CD4-positive, alpha-beta T cell (primary cell): ENCODE measurements at regions not wholly inside any gene's neighbourhood (a gene's known extent, or its start where the extent isn't known, plus 50 kb on each side); places are given as distances from the start of the nearest gene placed in this dataset.

ENCODE experiments used
- ATAC-seq: fragments of 200-7000 bp; cut with Tn5 transposase; one replicate; pipeline ENCODE4 v1.10.0; 2022; ENCODE audit warnings: mild to moderate bottlenecking; ENCODE audit not compliant: poor library complexity
- CTCF ChIA-PET: fragments of 350-600 bp; sonication (Branson Sonifier 250); formaldehyde crosslinking; loops from one replicate; lab custom pipeline; 2021; ENCODE audit warnings: antibody characterized with exemption, inconsistent platforms; lab: Charles Lee
- POLR2A ChIA-PET: fragments of 350-600 bp; sonication (Branson Sonifier 250); formaldehyde crosslinking; loops from one replicate; lab custom pipeline; 2021; ENCODE audit warnings: antibody characterized with exemption, inconsistent platforms; lab: Charles Lee
- DNase-seq, 14 experiments: peaks; one replicate each; pipeline ENCODE4 v3.0.0-alpha.2; 2013 to 2020; ENCODE audit warnings: mixed read lengths in 2 of 14
- H3K27ac ChIP-seq, 2 donors: one replicate each; pipeline versions ENCODE4 v1.5.1 to v1.7.0; 2013; ENCODE audit warnings: low read length in 2 of 2, low read depth in 1 of 2, mild to moderate bottlenecking in 1 of 2
- H3K27me3 ChIP-seq, 2 experiments: 1 replicate in 1 of 2; 2 replicates in 1 of 2; pipeline versions ENCODE4 v1.6.1 to v1.7.0; 2013; ENCODE audit warnings: low read length in 2 of 2, control low read depth in 1 of 2, mild to moderate bottlenecking in 1 of 2, moderate library complexity in 1 of 2; ENCODE audit not compliant: insufficient read depth in 2 of 2, control insufficient read depth in 1 of 2
- H3K36me3 ChIP-seq: one replicate; pipeline ENCODE4 v1.6.1; 2013; ENCODE audit warnings: low read length, control low read depth; ENCODE audit not compliant: insufficient read depth
- H3K4me1 ChIP-seq: one replicate; pipeline ENCODE4 v1.6.1; 2013; ENCODE audit warnings: low read length, control low read depth; ENCODE audit not compliant: insufficient read depth
- H3K4me3 ChIP-seq: one replicate; pipeline ENCODE4 v1.5.1; 2013; ENCODE audit warnings: mild to moderate bottlenecking, low read length, moderate library complexity
- H3K9me3 ChIP-seq, 2 experiments: 1 replicate in 1 of 2; 2 replicates in 1 of 2; pipeline versions ENCODE4 v1.6.1 to v1.7.0; 2013; ENCODE audit warnings: low read length in 2 of 2, mild to moderate bottlenecking in 2 of 2, control low read depth in 1 of 2, moderate library complexity in 1 of 2; ENCODE audit not compliant: control insufficient read depth in 1 of 2, insufficient read depth in 1 of 2
- H3K27ac Mint-ChIP-seq: one replicate; pipeline ENCODE4 v1.8.0; 2020; ENCODE audit warnings: mixed read lengths
- H3K27me3 Mint-ChIP-seq: one replicate; pipeline ENCODE4 v1.8.0; 2021; ENCODE audit warnings: mixed read lengths
- H3K36me3 Mint-ChIP-seq: one replicate; pipeline ENCODE4 v1.8.0; 2021; ENCODE audit warnings: low read depth, mixed read lengths
- H3K4me1 Mint-ChIP-seq: one replicate; pipeline ENCODE4 v1.8.0; 2021; ENCODE audit warnings: low read depth, mixed read lengths
- H3K4me3 Mint-ChIP-seq: one replicate; pipeline ENCODE4 v1.8.0; 2020; ENCODE audit warnings: mild to moderate bottlenecking, mixed read lengths
- H3K9me3 Mint-ChIP-seq: one replicate; pipeline ENCODE4 v1.8.0; 2020; ENCODE audit warnings: mixed read lengths
- CTCF ChIP-seq: fragments of 200-600 bp; IDR thresholded peaks from one replicate; pipeline ENCODE4 v1.8.0; 2022; ENCODE audit warnings: antibody characterized with exemption, mild to moderate bottlenecking
- intact Hi-C, 2 experiments: fragments of 100-400 bp; cut with DNase I in 1 of 2; cut with micrococcal nuclease in 1 of 2; formaldehyde crosslinking; loops; one replicate each; pipeline versions ENCODE4 v1.15.1 to v1.9.0; 2023 to 2025; cut with DNase I, micrococcal nuclease

- ChIA-PET POLR2A (no interaction called here), CTCF (no interaction called here)
- intact Hi-C loops, result no loop called here
These were observed 148.9 kb upstream of the TMTC4 start for GRCh38 chr13:100823448-100823847.

GRCh38 chr13:100822871-100823443 is 148.4 kb upstream of the TMTC4 start:
- peaks cover 10% of the 10 kb centered on the region for H3K27me3 Mint-ChIP-seq
- Histone ChIP-seq H3K27me3 (peaks cover 0 to 2% of the 10 kb centered on the region in 2 experiments), H3K36me3 (no peaks in the 10 kb centered on the region), H3K9me3 (no peaks in the 10 kb centered on the region), H3K4me1 (no peaks in the 10 kb centered on the region), H3K4me3 (no peak overlapping the region), H3K27ac (no peak overlapping the region)
- no peaks in the 10 kb centered on the region for H3K9me3 Mint-ChIP-seq
- POLR2A ChIA-PET, result no interaction called here
- CTCF ChIA-PET, result no interaction called here
- TF ChIP-seq CTCF, result no peak
- no peaks in the 10 kb centered on the region for H3K4me1 Mint-ChIP-seq
- DNase-seq, result no peak
- H3K36me3 Mint-ChIP-seq, result no peaks in the 10 kb centered on the region
- no peak overlapping the region for H3K4me3 Mint-ChIP-seq
- H3K27ac Mint-ChIP-seq, result no peak overlapping the region
- intact Hi-C loops, result no loop called here
- no peak for ATAC-seq

More at GRCh38 chr13:100823448-100823847, 148.9 kb upstream of the TMTC4 start:
- Mint-ChIP-seq H3K27me3 (peaks cover 10% of the 10 kb centered on the region), H3K9me3 (no peaks in the 10 kb centered on the region), H3K27ac (no peak overlapping the region), H3K36me3 (no peaks in the 10 kb centered on the region), H3K4me1 (no peaks in the 10 kb centered on the region), H3K4me3 (no peak overlapping the region)
- Histone ChIP-seq H3K4me1 (no peaks in the 10 kb centered on the region), H3K4me3 (no peak overlapping the region), H3K9me3 (no peaks in the 10 kb centered on the region), H3K27ac (no peak overlapping the region), H3K27me3 (peaks cover 0 to 2% of the 10 kb centered on the region in 2 experiments), H3K36me3 (no peaks in the 10 kb centered on the region)
- no peak for DNase-seq
- no peak for ATAC-seq
- no peak for TF ChIP-seq CTCF

GRCh38 chr13:100818711-100819110 is 144.1 kb upstream of the TMTC4 start:
- no peak for ATAC-seq

More at GRCh38 chr13:100818711-100819110, 144.1 kb upstream of the TMTC4 start:
- intact Hi-C loops, result no loop called here
- H3K27ac ChIP-seq, result no peak overlapping the region
- H3K4me1 Mint-ChIP-seq, result no peaks in the 10 kb centered on the region
- no peaks in the 10 kb centered on the region for H3K9me3 ChIP-seq
- peaks cover 4% of the 10 kb centered on the region for H3K9me3 Mint-ChIP-seq
- no peak overlapping the region for H3K4me3 Mint-ChIP-seq
- H3K27me3 Mint-ChIP-seq, result peaks cover 30% of the 10 kb centered on the region
- H3K36me3 Mint-ChIP-seq, result no peaks in the 10 kb centered on the region
- CTCF ChIA-PET, result no interaction called here
- no peak for TF ChIP-seq CTCF
- no peak for DNase-seq
- POLR2A ChIA-PET, result no interaction called here
- no peak overlapping the region for H3K27ac Mint-ChIP-seq
- no peaks in the 10 kb centered on the region for H3K36me3 ChIP-seq
- H3K27me3 ChIP-seq, result peaks cover 0 to under 1% of the 10 kb centered on the region in 2 experiments
- no peaks in the 10 kb centered on the region for H3K4me1 ChIP-seq
- no peak overlapping the region for H3K4me3 ChIP-seq
